ENCODE measurements at regions not wholly inside any gene's neighbourhood (a gene's known extent, or its start where the extent isn't known, plus 50 kb on each side); places are given as distances from the start of the nearest gene placed in this dataset.
"Not testable (repeated sequence)": the region's sequence is repeated elsewhere in the genome, so short reads cannot be mapped to it uniquely, and the experiment has no call there.

DNA sequence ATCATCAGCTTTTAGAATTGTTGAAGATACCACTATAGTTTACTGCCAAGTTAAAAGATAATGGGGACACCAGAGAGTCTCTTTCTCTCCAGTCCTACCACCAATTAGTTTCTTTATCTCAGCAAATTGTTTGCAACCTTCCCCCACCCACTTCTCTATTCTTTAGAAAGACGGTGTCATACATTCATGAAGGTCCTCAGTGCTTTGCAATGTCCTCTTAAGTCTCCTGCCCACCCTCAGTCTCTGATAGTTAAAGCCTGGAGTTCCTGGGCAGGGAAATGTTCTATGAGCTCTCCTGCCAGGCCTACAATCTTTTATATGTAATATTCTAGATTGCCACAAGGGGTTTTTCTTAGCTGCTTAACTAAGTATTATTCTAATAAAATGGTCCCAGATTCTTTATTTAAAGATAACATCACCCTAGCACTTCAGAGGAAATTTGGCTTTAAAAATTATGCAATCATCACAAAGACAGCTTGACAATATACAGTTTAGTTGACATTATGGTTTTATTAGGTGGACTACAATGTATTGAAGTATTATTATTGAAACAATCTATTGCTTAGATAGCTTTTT, 509.2 kb downstream of the CSNK1G3 start:
- no peaks in the 10 kb centered on the region for H3K9me3 ChIP-seq (ENCODE audit: control insufficient read depth, insufficient read depth, low read length)
- peaks cover 3% of the 10 kb centered on the region for H3K4me1 ChIP-seq (ENCODE audit: control insufficient read depth, insufficient read depth, low read length)
- no peak overlapping the region for H3K9ac ChIP-seq (ENCODE audit: low read depth, low read length)
- no peaks in the 10 kb centered on the region for H3K36me3 ChIP-seq (ENCODE audit: control insufficient read depth, insufficient read depth, low read length)
- H3K4me3 ChIP-seq (ENCODE audit: low read depth, low read length) = no peak overlapping the region
- H3K27me3 ChIP-seq (ENCODE audit: control insufficient read depth, insufficient read depth, low read length) = no peaks in the 10 kb centered on the region

DNA sequence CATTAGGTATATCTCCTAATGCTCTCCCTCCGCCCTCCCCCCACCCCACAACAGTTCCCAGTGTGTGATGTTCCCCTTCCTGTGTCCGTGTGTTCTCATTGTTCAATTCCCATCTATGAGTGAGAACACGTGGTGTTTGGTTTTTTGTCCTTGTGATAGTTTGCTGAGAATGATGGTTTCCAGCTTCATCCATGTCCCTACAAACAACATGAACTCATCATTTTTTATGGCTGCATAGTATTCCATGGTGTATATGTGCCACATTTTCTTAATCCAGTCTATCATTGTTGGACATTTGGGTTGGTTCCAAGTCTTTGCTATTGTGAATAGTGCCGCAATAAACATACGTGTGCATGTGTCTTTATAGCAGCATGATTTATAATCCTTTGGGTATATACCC, 505.3 kb downstream of the CSNK1G3 start:
- H3K27me3 ChIP-seq (ENCODE audit: control insufficient read depth, insufficient read depth, low read length); H3K4me3 ChIP-seq (ENCODE audit: low read depth, low read length); H3K4me1 ChIP-seq (ENCODE audit: control insufficient read depth, insufficient read depth, low read length); H3K9ac ChIP-seq (ENCODE audit: low read depth, low read length); H3K9me3 ChIP-seq (ENCODE audit: control insufficient read depth, insufficient read depth, low read length); H3K36me3 ChIP-seq (ENCODE audit: control insufficient read depth, insufficient read depth, low read length): not testable (repeated sequence)

DNA sequence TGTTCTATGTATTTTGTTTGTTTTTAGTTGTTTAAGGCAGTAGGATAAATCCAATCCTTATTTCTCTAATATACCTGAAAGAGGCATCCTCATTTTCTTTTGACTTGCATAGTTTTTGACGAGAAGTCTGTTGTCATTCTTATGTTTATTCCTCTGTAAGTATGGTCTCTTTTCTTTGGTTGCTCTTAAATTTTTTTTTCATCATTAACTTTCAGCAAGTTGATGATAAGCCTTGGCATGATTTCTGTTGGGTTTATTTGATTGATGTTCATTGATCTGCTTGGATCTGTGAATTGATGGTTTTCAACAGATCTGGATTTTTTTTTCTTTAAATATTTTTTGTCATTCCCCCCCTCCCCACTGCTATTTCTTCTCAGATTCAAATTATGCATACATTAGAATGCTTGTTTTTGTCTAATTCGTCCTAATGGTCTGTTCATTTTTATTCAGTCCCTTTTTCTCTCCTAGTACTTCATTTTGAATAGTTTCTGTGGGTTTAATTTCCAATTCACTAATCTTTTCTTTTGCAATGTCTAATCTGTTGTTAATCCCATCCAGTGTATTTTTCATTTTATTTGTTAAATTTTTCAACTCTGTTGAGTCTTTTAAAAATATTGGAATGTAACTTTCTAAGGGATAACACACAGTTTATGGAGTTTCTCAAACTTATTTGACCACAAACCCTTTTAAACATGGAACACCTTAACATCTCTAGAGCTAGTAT, 495.9 kb downstream of the CSNK1G3 start:
- Histone ChIP-seq H3K9ac (ENCODE audit: low read depth, low read length) (no peak overlapping the region), H3K4me1 (ENCODE audit: control insufficient read depth, insufficient read depth, low read length) (no peaks in the 10 kb centered on the region), H3K4me3 (ENCODE audit: low read depth, low read length) (no peak overlapping the region), H3K36me3 (ENCODE audit: control insufficient read depth, insufficient read depth, low read length) (no peaks in the 10 kb centered on the region), H3K27me3 (ENCODE audit: control insufficient read depth, insufficient read depth, low read length) (no peaks in the 10 kb centered on the region), H3K9me3 (ENCODE audit: control insufficient read depth, insufficient read depth, low read length) (peaks cover 2% of the 10 kb centered on the region)

DNA sequence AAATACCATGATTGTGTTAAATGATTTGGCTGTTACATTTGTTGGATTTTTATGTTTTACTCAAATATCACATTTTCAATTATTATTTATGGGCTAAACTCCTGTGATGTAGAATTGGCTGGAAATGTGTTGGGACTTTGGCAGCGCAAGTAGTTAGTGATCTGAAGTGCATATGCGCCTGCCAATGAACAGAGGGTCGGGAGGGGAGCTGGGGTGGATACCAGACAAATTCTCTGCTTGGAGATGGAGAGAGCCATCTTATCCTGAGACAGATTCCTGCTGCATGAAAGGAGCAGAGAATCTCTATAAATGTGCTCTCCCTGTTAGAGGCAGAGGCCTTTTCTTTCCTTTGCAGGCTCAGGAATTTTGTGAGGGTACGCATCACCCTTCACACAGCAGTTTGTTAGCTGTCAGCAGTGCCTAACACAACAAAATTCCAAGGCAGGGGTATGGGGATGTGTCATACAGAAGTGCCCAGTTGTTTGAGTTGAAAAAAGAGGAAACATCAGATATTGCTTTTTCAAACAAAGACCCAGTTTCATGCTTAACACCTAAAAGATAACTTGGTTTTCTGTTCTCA, 489.1 kb downstream of the CSNK1G3 start:
- no peak overlapping the region for H3K4me3 ChIP-seq (ENCODE audit: low read depth, low read length)
- no peaks in the 10 kb centered on the region for H3K4me1 ChIP-seq (ENCODE audit: control insufficient read depth, insufficient read depth, low read length)
- H3K9me3 ChIP-seq (ENCODE audit: control insufficient read depth, insufficient read depth, low read length) = no peaks in the 10 kb centered on the region
- no peaks in the 10 kb centered on the region for H3K27me3 ChIP-seq (ENCODE audit: control insufficient read depth, insufficient read depth, low read length)
- H3K36me3 ChIP-seq (ENCODE audit: control insufficient read depth, insufficient read depth, low read length) = no peaks in the 10 kb centered on the region
- no peak overlapping the region for H3K9ac ChIP-seq (ENCODE audit: low read depth, low read length)

GRCh38 chr5:124000538-124000937, 488.6 kb downstream of the CSNK1G3 start:
- H3K4me3 ChIP-seq (ENCODE audit: low read depth, low read length) = no peak overlapping the region
- H3K9ac ChIP-seq (ENCODE audit: low read depth, low read length) = no peak overlapping the region
- H3K9me3 ChIP-seq (ENCODE audit: control insufficient read depth, insufficient read depth, low read length) = no peaks in the 10 kb centered on the region
- no peaks in the 10 kb centered on the region for H3K36me3 ChIP-seq (ENCODE audit: control insufficient read depth, insufficient read depth, low read length)
- H3K4me1 ChIP-seq (ENCODE audit: control insufficient read depth, insufficient read depth, low read length) = no peaks in the 10 kb centered on the region
- H3K27me3 ChIP-seq (ENCODE audit: control insufficient read depth, insufficient read depth, low read length) = no peaks in the 10 kb centered on the region

GRCh38 chr5:123997462-123998215, 485.7 kb downstream of the CSNK1G3 start:
- H3K9ac ChIP-seq (ENCODE audit: low read depth, low read length) = no peak overlapping the region
- H3K4me3 ChIP-seq (ENCODE audit: low read depth, low read length) = no peak overlapping the region
- H3K4me1 ChIP-seq (ENCODE audit: control insufficient read depth, insufficient read depth, low read length) = no peaks in the 10 kb centered on the region
- no peaks in the 10 kb centered on the region for H3K9me3 ChIP-seq (ENCODE audit: control insufficient read depth, insufficient read depth, low read length)
- H3K27me3 ChIP-seq (ENCODE audit: control insufficient read depth, insufficient read depth, low read length) = no peaks in the 10 kb centered on the region
- H3K36me3 ChIP-seq (ENCODE audit: control insufficient read depth, insufficient read depth, low read length) = no peaks in the 10 kb centered on the region

DNA sequence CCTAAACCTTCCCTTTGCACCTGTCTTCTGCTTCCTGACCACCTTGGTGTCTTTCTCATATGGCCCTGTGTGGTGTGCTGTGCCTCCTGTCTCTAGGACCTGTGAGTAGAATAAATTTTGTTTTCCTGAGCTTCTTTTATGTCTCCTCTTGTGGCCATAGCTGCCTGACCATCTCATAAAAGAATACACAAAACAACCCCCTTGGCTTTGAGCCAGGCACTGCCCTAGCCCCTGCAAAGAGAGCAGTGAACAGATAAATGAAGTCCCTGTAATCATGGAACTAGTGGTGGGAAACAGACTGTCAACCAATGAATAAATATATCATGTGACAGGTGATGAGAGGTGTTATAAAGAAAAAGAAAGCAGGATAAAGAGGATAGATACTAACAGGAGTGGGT, 485.1 kb downstream of the CSNK1G3 start:
- Histone ChIP-seq H3K4me3 (ENCODE audit: low read depth, low read length) (no peak overlapping the region), H3K27me3 (ENCODE audit: control insufficient read depth, insufficient read depth, low read length) (no peaks in the 10 kb centered on the region), H3K4me1 (ENCODE audit: control insufficient read depth, insufficient read depth, low read length) (no peaks in the 10 kb centered on the region), H3K36me3 (ENCODE audit: control insufficient read depth, insufficient read depth, low read length) (no peaks in the 10 kb centered on the region), H3K9me3 (ENCODE audit: control insufficient read depth, insufficient read depth, low read length) (no peaks in the 10 kb centered on the region), H3K9ac (ENCODE audit: low read depth, low read length) (no peak overlapping the region)

GRCh38 chr5:123992641-123993040, 480.7 kb downstream of the CSNK1G3 start:
- Histone ChIP-seq H3K36me3 (ENCODE audit: control insufficient read depth, insufficient read depth, low read length) (no peaks in the 10 kb centered on the region), H3K4me1 (ENCODE audit: control insufficient read depth, insufficient read depth, low read length) (no peaks in the 10 kb centered on the region), H3K9ac (ENCODE audit: low read depth, low read length) (no peak overlapping the region), H3K4me3 (ENCODE audit: low read depth, low read length) (no peak overlapping the region), H3K9me3 (ENCODE audit: control insufficient read depth, insufficient read depth, low read length) (no peaks in the 10 kb centered on the region), H3K27me3 (ENCODE audit: control insufficient read depth, insufficient read depth, low read length) (no peaks in the 10 kb centered on the region)

- no peaks in the 10 kb centered on the region for H3K27me3 ChIP-seq (ENCODE audit: control insufficient read depth, insufficient read depth, low read length)
- H3K4me1 ChIP-seq (ENCODE audit: control insufficient read depth, insufficient read depth, low read length) = no peaks in the 10 kb centered on the region
- H3K9ac ChIP-seq (ENCODE audit: low read depth, low read length) = no peak overlapping the region
- no peaks in the 10 kb centered on the region for H3K36me3 ChIP-seq (ENCODE audit: control insufficient read depth, insufficient read depth, low read length)
- H3K4me3 ChIP-seq (ENCODE audit: low read depth, low read length) = no peak overlapping the region
- H3K9me3 ChIP-seq (ENCODE audit: control insufficient read depth, insufficient read depth, low read length) = no peaks in the 10 kb centered on the region
Observed at GRCh38 chr5:123987956-123988355, 476.0 kb downstream of the CSNK1G3 start.

GRCh38 chr5:123976379-123977033, 464.5 kb downstream of the CSNK1G3 start:
- no peak overlapping the region for H3K4me3 ChIP-seq (ENCODE audit: low read depth, low read length)
- H3K27me3 ChIP-seq (ENCODE audit: control insufficient read depth, insufficient read depth, low read length) = no peaks in the 10 kb centered on the region
- no peaks in the 10 kb centered on the region for H3K4me1 ChIP-seq (ENCODE audit: control insufficient read depth, insufficient read depth, low read length)
- H3K9ac ChIP-seq (ENCODE audit: low read depth, low read length) = no peak overlapping the region
- H3K9me3 ChIP-seq (ENCODE audit: control insufficient read depth, insufficient read depth, low read length) = no peaks in the 10 kb centered on the region
- peaks cover 3% of the 10 kb centered on the region for H3K36me3 ChIP-seq (ENCODE audit: control insufficient read depth, insufficient read depth, low read length)

GRCh38 chr5:123975521-123975920, 463.5 kb downstream of the CSNK1G3 start:
- H3K4me1 ChIP-seq (ENCODE audit: control insufficient read depth, insufficient read depth, low read length); H3K9me3 ChIP-seq (ENCODE audit: control insufficient read depth, insufficient read depth, low read length); H3K9ac ChIP-seq (ENCODE audit: low read depth, low read length); H3K36me3 ChIP-seq (ENCODE audit: control insufficient read depth, insufficient read depth, low read length); H3K4me3 ChIP-seq (ENCODE audit: low read depth, low read length); H3K27me3 ChIP-seq (ENCODE audit: control insufficient read depth, insufficient read depth, low read length): not testable (repeated sequence)

All from iPS-15b (cell line).